ENCODE measurements at regions not wholly inside any gene's neighbourhood (a gene's known extent, or its start where the extent isn't known, plus 50 kb on each side); places are given as distances from the start of the nearest gene placed in this dataset.
"Not testable (repeated sequence)": the region's sequence is repeated elsewhere in the genome, so short reads cannot be mapped to it uniquely, and the experiment has no call there.

DNA sequence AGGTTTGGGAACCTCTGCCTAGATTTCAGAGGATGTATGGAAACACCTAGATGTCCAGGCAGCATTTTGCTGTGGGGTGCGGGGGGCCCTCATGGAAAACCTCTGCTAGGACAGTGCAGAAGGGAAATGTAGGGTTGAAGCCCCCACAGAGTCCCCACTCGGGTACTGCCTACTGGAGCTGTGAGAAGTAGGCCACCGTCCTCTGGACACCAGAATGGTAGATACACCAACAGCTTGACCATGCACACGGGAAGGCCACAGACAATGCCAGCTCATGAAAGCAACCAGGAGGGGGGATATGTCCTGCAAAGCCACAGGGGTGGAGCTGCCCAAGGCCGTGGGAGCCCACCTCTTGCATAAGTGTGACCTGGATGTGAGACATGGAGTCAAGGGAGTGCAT is 1336.5 kb downstream of the SPATA31A7 start:
- not testable (repeated sequence) for H3K79me1 ChIP-seq (ENCODE audit: insufficient read depth, low read depth, low read length, poor library complexity, severe bottlenecking); H2AFZ ChIP-seq (ENCODE audit: low read length); H3K9me3 Mint-ChIP-seq; H3K9me3 ChIP-seq (ENCODE audit: control insufficient read depth, low read depth, low read length); H4K20me1 ChIP-seq (ENCODE audit: control insufficient read depth, insufficient read depth, insufficient read length); H2BK15ac ChIP-seq (ENCODE audit: low read depth, low read length); H4K5ac ChIP-seq (ENCODE audit: insufficient read length, low read depth, low read length); H2BK12ac ChIP-seq (ENCODE audit: insufficient read length, low read depth, low read length); H3K18ac ChIP-seq (ENCODE audit: insufficient read length, low read depth, low read length); DNase-seq; H3K14ac ChIP-seq (ENCODE audit: insufficient read depth, low read length); H4K8ac ChIP-seq (replicated peaks; ENCODE audit: insufficient read length, low read depth, low read length); H3K79me2 ChIP-seq (ENCODE audit: insufficient read depth, low read length); H2BK20ac ChIP-seq (ENCODE audit: low read depth, low read length, poor library complexity, severe bottlenecking); H3T11ph ChIP-seq (ENCODE audit: low read length); H3K27me3 Mint-ChIP-seq (ENCODE audit: low read depth); H3K4me1 Mint-ChIP-seq; H3K9ac ChIP-seq (ENCODE audit: extremely low read depth, insufficient read length, low read length); H2AK5ac ChIP-seq (ENCODE audit: insufficient read length, low read length); H3K4ac ChIP-seq (ENCODE audit: low read depth, low read length); H3K27ac ChIP-seq (ENCODE audit: insufficient read length, low read depth, low read length); H3K4me2 ChIP-seq (ENCODE audit: insufficient read depth, insufficient read length, low read length); H2BK5ac ChIP-seq (ENCODE audit: insufficient read length, low read length); H3K23me2 ChIP-seq (ENCODE audit: insufficient read length, low read depth, low read length, poor library complexity, severe bottlenecking); H3K4me1 ChIP-seq (ENCODE audit: insufficient read depth, low read length); H3K4me3 Mint-ChIP-seq; H3K27me3 ChIP-seq (ENCODE audit: insufficient read depth, low read length); H2BK120ac ChIP-seq (ENCODE audit: low read depth, low read length, poor library complexity, severe bottlenecking); H4K91ac ChIP-seq (ENCODE audit: insufficient read length, low read depth, low read length); H3K23ac ChIP-seq (ENCODE audit: insufficient read length, low read depth, low read length); H3K27ac Mint-ChIP-seq; H3K56ac ChIP-seq (ENCODE audit: insufficient read length, low read depth, low read length); H3K36me3 Mint-ChIP-seq (ENCODE audit: insufficient read depth in 1 of 3, low read depth in 3 of 3)
- WGBS (ENCODE audit: extremely low coverage, insufficient read length, low lambda C conversion rate): no CpG with 5 or more reads among the region's 5 CpGs

DNA sequence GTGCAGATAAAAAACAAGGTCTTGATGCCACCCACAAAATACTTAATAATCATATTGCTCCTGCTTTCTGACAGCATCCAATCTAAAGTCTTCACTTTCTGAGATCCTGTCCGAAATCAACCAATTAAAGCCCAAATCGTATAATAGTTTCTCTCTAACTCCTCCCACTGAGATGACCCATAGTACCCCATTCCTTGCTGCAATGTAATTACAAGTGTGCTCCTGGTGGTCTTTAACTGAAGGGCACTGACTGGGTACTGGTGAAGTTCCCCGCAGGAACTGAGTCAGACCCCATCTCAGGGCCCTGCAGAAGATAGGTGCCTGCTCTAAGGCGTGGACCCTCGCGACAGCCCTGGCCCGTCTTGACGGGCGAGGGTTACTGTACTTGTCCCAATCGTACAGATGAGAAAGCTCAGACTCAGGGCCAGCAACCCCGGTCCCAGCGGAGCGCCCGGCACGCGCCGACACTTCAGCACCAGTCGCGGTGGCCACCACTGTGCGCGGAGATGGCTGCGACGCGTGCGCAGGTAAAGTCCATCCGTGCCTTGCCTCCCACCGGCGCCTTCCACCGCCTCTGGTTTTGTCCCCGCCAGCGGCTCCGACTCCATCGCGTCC is 1342.4 kb downstream of the SPATA31A7 start:
- not testable (repeated sequence) for H3K4me1 ChIP-seq (ENCODE audit: insufficient read depth, low read length); H3K56ac ChIP-seq (ENCODE audit: insufficient read length, low read depth, low read length); H3K27ac ChIP-seq (ENCODE audit: insufficient read length, low read depth, low read length); H3K79me1 ChIP-seq (ENCODE audit: insufficient read depth, low read depth, low read length, poor library complexity, severe bottlenecking); H3K9me3 ChIP-seq (ENCODE audit: control insufficient read depth, low read depth, low read length); H3K4me3 Mint-ChIP-seq; H2BK12ac ChIP-seq (ENCODE audit: insufficient read length, low read depth, low read length); H3K36me3 Mint-ChIP-seq (ENCODE audit: insufficient read depth in 1 of 3, low read depth in 3 of 3); H3T11ph ChIP-seq (ENCODE audit: low read length); H2BK5ac ChIP-seq (ENCODE audit: insufficient read length, low read length); H3K27me3 Mint-ChIP-seq (ENCODE audit: low read depth); H3K9ac ChIP-seq (ENCODE audit: extremely low read depth, insufficient read length, low read length); H3K18ac ChIP-seq (ENCODE audit: insufficient read length, low read depth, low read length); H2BK15ac ChIP-seq (ENCODE audit: low read depth, low read length); H2AFZ ChIP-seq (ENCODE audit: low read length); H3K4me2 ChIP-seq (ENCODE audit: insufficient read depth, insufficient read length, low read length); H2BK20ac ChIP-seq (ENCODE audit: low read depth, low read length, poor library complexity, severe bottlenecking); H4K20me1 ChIP-seq (ENCODE audit: control insufficient read depth, insufficient read depth, insufficient read length); H3K4ac ChIP-seq (ENCODE audit: low read depth, low read length); H3K23ac ChIP-seq (ENCODE audit: insufficient read length, low read depth, low read length); H3K23me2 ChIP-seq (ENCODE audit: insufficient read length, low read depth, low read length, poor library complexity, severe bottlenecking); H3K27ac Mint-ChIP-seq; DNase-seq; H2BK120ac ChIP-seq (ENCODE audit: low read depth, low read length, poor library complexity, severe bottlenecking); H3K9me3 Mint-ChIP-seq; H4K8ac ChIP-seq (replicated peaks; ENCODE audit: insufficient read length, low read depth, low read length); H3K79me2 ChIP-seq (ENCODE audit: insufficient read depth, low read length); H3K4me1 Mint-ChIP-seq; H4K5ac ChIP-seq (ENCODE audit: insufficient read length, low read depth, low read length); H3K14ac ChIP-seq (ENCODE audit: insufficient read depth, low read length); H3K27me3 ChIP-seq (ENCODE audit: insufficient read depth, low read length); H2AK5ac ChIP-seq (ENCODE audit: insufficient read length, low read length); H4K91ac ChIP-seq (ENCODE audit: insufficient read length, low read depth, low read length)
- WGBS (ENCODE audit: extremely low coverage, insufficient read length, low lambda C conversion rate): no CpG with 5 or more reads among the region's 34 CpGs

All from H9 (cell line).